ENCODE measurements at regions not wholly inside any gene's neighbourhood (a gene's known extent, or its start where the extent isn't known, plus 50 kb on each side); places are given as distances from the start of the nearest gene placed in this dataset.

GRCh38 chr20:7362601-7363000 lies 577.7 kb downstream of the HAO1 start:
- H3K27ac ChIP-seq (ENCODE audit: insufficient read depth, low read length): no peak overlapping the region

More at GRCh38 chr20:7362601-7363000, 577.7 kb downstream of the HAO1 start:
- Histone ChIP-seq H2BK5ac (ENCODE audit: low read depth, low read length, poor library complexity, severe bottlenecking) (no peak overlapping the region), H4K91ac (ENCODE audit: insufficient read depth, low read depth, low read length) (no peak overlapping the region), H2AK5ac (ENCODE audit: low read depth, low read length) (no peak overlapping the region), H2AK9ac (replicated peaks; ENCODE audit: low read depth, low read length, poor library complexity) (no peak overlapping the region), H3K4me1 (ENCODE audit: control insufficient read depth, insufficient read depth, low read length) (no peaks in the 10 kb centered on the region), H3K56ac (ENCODE audit: extremely low read depth, insufficient read depth, low read length) (no peak overlapping the region), H2BK20ac (ENCODE audit: low read depth, low read length) (no peak overlapping the region), H3K4me3 (ENCODE audit: insufficient read depth, low read depth, low read length) (no peak overlapping the region), H3K27me3 (ENCODE audit: control insufficient read depth, insufficient read depth, low read length) (no peaks in the 10 kb centered on the region), H3K14ac (replicated peaks; ENCODE audit: low read depth, low read length) (no peak overlapping the region), H2BK120ac (ENCODE audit: low read depth, low read length) (no peak overlapping the region), H3K18ac (ENCODE audit: low read depth, low read length) (no peak overlapping the region), H3K9me3 (ENCODE audit: control insufficient read depth, insufficient read depth, low read length) (no peaks in the 10 kb centered on the region), H2AFZ (replicated peaks; ENCODE audit: low read length, poor library complexity) (no peak overlapping the region), H4K20me1 (ENCODE audit: insufficient read depth, low read length) (no peaks in the 10 kb centered on the region), H4K8ac (ENCODE audit: low read depth in 2 of 2, low read length in 2 of 2) (no peak overlapping the region), H2BK15ac (ENCODE audit: low read depth, low read length) (no peak overlapping the region), H3K9me1 (ENCODE audit: insufficient read depth, low read length) (no peaks in the 10 kb centered on the region), H3K36me3 (ENCODE audit: control insufficient read depth, insufficient read depth, low read length) (no peaks in the 10 kb centered on the region), H3K79me1 (ENCODE audit: low read depth in 1 of 2, low read length in 2 of 2) (no peaks in the 10 kb centered on the region), H3K4me2 (ENCODE audit: low read depth, low read length) (no peak overlapping the region), H3K4ac (ENCODE audit: low read depth, low read length) (no peak overlapping the region), H4K5ac (ENCODE audit: low read depth, low read length) (no peak overlapping the region), H3K23ac (ENCODE audit: low read depth, low read length) (no peak overlapping the region), H3K9ac (ENCODE audit: low read depth, low read length) (no peak overlapping the region)
- in situ Hi-C loops (cut with MboI; ENCODE audit: low sequenced_read_pairs) (no loop called here), intact Hi-C loops (cut with micrococcal nuclease) (no loop called here), dilution Hi-C loops (cut with HindIII; ENCODE audit: low sequenced_read_pairs, unreplicated experiment) (no loop called here)
- BruUV-seq (replicated peaks): no TSS peak
- ATAC-seq (ENCODE audit: low read depth) (no peak), DNase-seq (no peak)
- CTCF ChIA-PET: no interaction called here
- TF ChIP-seq NFE2L2 (IDR thresholded peaks at IDR 0.05; ENCODE audit: low read depth, low read length) (no peak), RFX5 (IDR thresholded peaks at IDR 0.05; ENCODE audit: low read depth, low read length) (no peak), RAD21 (IDR thresholded peaks at IDR 0.05; ENCODE audit: low read length) (no peak), CHD1 (IDR thresholded peaks at IDR 0.05; ENCODE audit: low read depth, low read length) (no peak), MXI1 (IDR thresholded peaks at IDR 0.05; ENCODE audit: borderline replicate concordance, low read depth, low read length) (no peak), RCOR1 (IDR thresholded peaks at IDR 0.05; ENCODE audit: insufficient replicate concordance, low read length) (no peak), FOS (IDR thresholded peaks at IDR 0.05; ENCODE audit: low read depth, low read length) (no peak), USF2 (IDR thresholded peaks at IDR 0.05; ENCODE audit: low read depth, low read length) (no peak), CTCF (conservative IDR thresholded peaks at IDR 0.05; ENCODE audit: low read depth, low read length) (no peak), MAZ (IDR thresholded peaks at IDR 0.05; ENCODE audit: borderline replicate concordance, low read depth, low read length) (no peak), MAFK (IDR thresholded peaks at IDR 0.05; ENCODE audit: low read depth, low read length) (no peak), POLR2A (IDR thresholded peaks at IDR 0.05; ENCODE audit: low read depth, low read length) (no peak), ELK1 (IDR thresholded peaks at IDR 0.05; ENCODE audit: borderline replicate concordance, low read depth, low read length) (no peak), SMC3 (IDR thresholded peaks at IDR 0.05; ENCODE audit: low read depth, low read length) (no peak)
- POLR2A ChIA-PET (ENCODE audit: unreplicated experiment): no interaction called here
- WGBS, 2 experiments (ENCODE audit: extremely low coverage in 2 of 2, insufficient read length in 1 of 2): no CpG with 5 or more reads among the region's 2 CpGs
